H1 (cell line): ENCODE measurements at regions not wholly inside any gene's neighbourhood (a gene's known extent, or its start where the extent isn't known, plus 50 kb on each side); places are given as distances from the start of the nearest gene placed in this dataset.

Source experiments
- CTCF ChIA-PET: fragments of 300-600 bp; sonication (Branson Sonifier 250); formaldehyde crosslinking; loops from one replicate; lab custom pipeline; 2021; ENCODE audit not compliant: partially characterized antibody; lab: Charles Lee
- POLR2A ChIA-PET: fragments of 300-600 bp; sonication (Branson Sonifier 250); formaldehyde crosslinking; loops from one replicate; lab custom pipeline; 2021; ENCODE audit warnings: inconsistent platforms; ENCODE audit not compliant: partially characterized antibody; lab: Charles Lee
- DNase-seq, 2 experiments: peaks; one replicate each; pipeline versions ENCODE4 v3.0.0 to v3.0.0-alpha.2; 2010 to 2022; ENCODE audit warnings: low spot score in 2 of 2, low read depth in 1 of 2, mixed read lengths in 1 of 2
- FAIRE-seq: peaks from 2 replicates; lab custom pipeline; 2011; peaks lifted over from hg19 to GRCh38; lab: Jason Lieb, UNC
- H2AFZ ChIP-seq: 2 replicates; pipeline ENCODE4 v1.8.1; 2012; ENCODE audit warnings: low read length, inconsistent platforms
- H2AK5ac ChIP-seq: 2 replicates; pipeline ENCODE4 v1.6.1; 2013; ENCODE audit warnings: low read depth, low read length
- H2BK120ac ChIP-seq: replicated peaks from 2 replicates; pipeline ENCODE3; 2013; ENCODE audit warnings: low read depth, low read length, inconsistent platforms
- H2BK12ac ChIP-seq: 2 replicates; pipeline ENCODE4 v1.6.1; 2013; ENCODE audit warnings: low read depth, low read length
- H2BK15ac ChIP-seq: 2 replicates; pipeline ENCODE4 v1.6.1; 2013; ENCODE audit warnings: low read length
- H2BK20ac ChIP-seq: 2 replicates; pipeline ENCODE4 v1.6.1; 2013; ENCODE audit warnings: low read length
- H2BK5ac ChIP-seq: 2 replicates; pipeline ENCODE4 v1.6.1; 2013; ENCODE audit warnings: low read depth, low read length
- H3K14ac ChIP-seq: 2 replicates; pipeline ENCODE4 v1.6.1; 2013; ENCODE audit warnings: inconsistent platforms; ENCODE audit not compliant: insufficient read length
- H3K18ac ChIP-seq: 2 replicates; pipeline ENCODE4 v1.6.1; 2013; ENCODE audit warnings: low read length; ENCODE audit errors: extremely low read depth
- H3K23ac ChIP-seq: 2 replicates; pipeline ENCODE4 v1.6.1; 2013; ENCODE audit warnings: inconsistent platforms; ENCODE audit not compliant: insufficient read length
- H3K23me2 ChIP-seq: 2 replicates; pipeline ENCODE4 v1.6.1; 2013; ENCODE audit warnings: low read depth, low read length
- H3K27ac ChIP-seq: 2 replicates; pipeline ENCODE4 v1.6.1; 2011; ENCODE audit warnings: low read depth, low read length, inconsistent platforms
- H3K27me3 ChIP-seq, 4 experiments: replicated peaks in 1 of 4; 1 replicate in 1 of 4; 2 replicates in 3 of 4; pipeline versions ENCODE4 v1.6.1 to v1.8.1; 2011 to 2013; ENCODE audit warnings: low read length in 3 of 4, mild to moderate bottlenecking in 3 of 4, inconsistent platforms in 2 of 4, mixed read lengths in 2 of 4, moderate library complexity in 1 of 4; ENCODE audit not compliant: control insufficient read depth in 3 of 4, insufficient read depth in 3 of 4; ENCODE audit errors: extremely low read depth in 1 of 4
- H3K36me3 ChIP-seq, 4 experiments: 2 replicates each; pipeline versions ENCODE4 v1.6.1 to v1.8.1; 2011 to 2013; ENCODE audit warnings: mild to moderate bottlenecking in 4 of 4, low read length in 3 of 4, moderate library complexity in 2 of 4, control low read depth in 1 of 4, inconsistent platforms in 1 of 4; ENCODE audit not compliant: insufficient read depth in 4 of 4, control insufficient read depth in 2 of 4
- H3K4ac ChIP-seq: replicated peaks from 2 replicates; pipeline ENCODE3; 2013; ENCODE audit warnings: low read length, low read depth, mixed read lengths, inconsistent platforms; ENCODE audit not compliant: insufficient read length
- H3K4me1 ChIP-seq, 4 experiments: replicated peaks in 1 of 4; 1 replicate in 1 of 4; 2 replicates in 3 of 4; pipeline versions ENCODE4 v1.6.1 to v1.8.1; 2011 to 2013; ENCODE audit warnings: low read length in 3 of 4, inconsistent platforms in 2 of 4, mixed read lengths in 1 of 4; ENCODE audit not compliant: insufficient read depth in 4 of 4, control insufficient read depth in 3 of 4
- H3K4me2 ChIP-seq, 2 experiments: 2 replicates each; pipeline versions ENCODE4 v1.6.1 to v1.8.1; 2011 to 2013; ENCODE audit warnings: low read depth in 2 of 2, low read length in 2 of 2, control low read depth in 1 of 2, inconsistent platforms in 1 of 2, mild to moderate bottlenecking in 1 of 2; ENCODE audit not compliant: insufficient read depth in 1 of 2
- H3K4me3 ChIP-seq, 4 experiments: fragments of 200-600, 300-600 bp in 1 of 4; sonication (generic), shearing (Covaris generic), sonication (Bioruptor Twin) in 1 of 4; 2 replicates each; pipeline versions ENCODE4 v1.5.1 to v1.8.1; 2011 to 2016; ENCODE audit warnings: low read length in 4 of 4, low read depth in 3 of 4, control low read depth in 2 of 4, inconsistent platforms in 2 of 4, mild to moderate bottlenecking in 2 of 4, mixed read lengths in 1 of 4, moderate library complexity in 1 of 4; ENCODE audit not compliant: insufficient read depth in 2 of 4; ENCODE audit errors: extremely low read depth in 1 of 4
- H3K56ac ChIP-seq: replicated peaks from 2 replicates; pipeline ENCODE3; 2013; ENCODE audit warnings: low read depth, mild to moderate bottlenecking, mixed read lengths, low read length, inconsistent platforms; ENCODE audit not compliant: insufficient read length
- H3K79me1 ChIP-seq: 2 replicates; pipeline ENCODE4 v1.6.1; 2013; ENCODE audit warnings: low read depth, low read length, control low read depth
- H3K79me2 ChIP-seq, 2 experiments: 2 replicates each; pipeline versions ENCODE4 v1.6.1 to v1.8.1; 2012 to 2013; ENCODE audit warnings: low read length in 2 of 2, mild to moderate bottlenecking in 2 of 2, inconsistent platforms in 1 of 2; ENCODE audit not compliant: insufficient read depth in 2 of 2, control insufficient read depth in 1 of 2
- H3K9ac ChIP-seq, 4 experiments: replicated peaks in 1 of 4; 1 replicate in 1 of 4; 2 replicates in 3 of 4; pipeline versions ENCODE4 v1.6.1 to v1.8.1; 2011 to 2013; ENCODE audit warnings: low read depth in 3 of 4, low read length in 3 of 4, control low read depth in 2 of 4, mild to moderate bottlenecking in 2 of 4, moderate library complexity in 2 of 4, inconsistent platforms in 1 of 4; ENCODE audit errors: extremely low read depth in 1 of 4
- H3K9me3 ChIP-seq, 2 experiments: 2 replicates each; pipeline versions ENCODE4 v1.6.1 to v1.8.1; 2012 to 2013; ENCODE audit warnings: mild to moderate bottlenecking in 2 of 2, moderate library complexity in 2 of 2, control low read depth in 1 of 2, inconsistent platforms in 1 of 2, low read depth in 1 of 2, low read length in 1 of 2, mixed read lengths in 1 of 2; ENCODE audit not compliant: insufficient read depth in 2 of 2
- H4K20me1 ChIP-seq, 2 experiments: replicated peaks in 1 of 2; 2 replicates each; pipeline versions ENCODE3 to v1.8.1; 2011 to 2013; ENCODE audit warnings: inconsistent platforms in 2 of 2, low read length in 2 of 2, mild to moderate bottlenecking in 1 of 2; ENCODE audit not compliant: insufficient read depth in 2 of 2, control insufficient read depth in 1 of 2
- H4K5ac ChIP-seq: 2 replicates; pipeline ENCODE4 v1.6.1; 2013; ENCODE audit warnings: low read length, low read depth, mixed read lengths, inconsistent platforms; ENCODE audit not compliant: insufficient read length
- H4K8ac ChIP-seq: 2 replicates; pipeline ENCODE4 v1.8.0; 2013; ENCODE audit warnings: mild to moderate bottlenecking, moderate library complexity, low read length, inconsistent platforms; ENCODE audit not compliant: insufficient read depth; ENCODE audit errors: extremely low read depth
- H4K91ac ChIP-seq: replicated peaks from 2 replicates; pipeline ENCODE3; 2013; ENCODE audit warnings: low read length, mixed read lengths, inconsistent platforms; ENCODE audit not compliant: insufficient read length
- CEBPB ChIP-seq: IDR thresholded peaks from 2 replicates; pipeline ENCODE4 v1.6.1; 2012; ENCODE audit warnings: low read depth, low read length
- EGR1 ChIP-seq: IDR thresholded peaks from 2 replicates; pipeline ENCODE4 v1.6.1; 2011; ENCODE audit warnings: low read depth, low read length, borderline replicate concordance
- GTF2F1 ChIP-seq: IDR thresholded peaks from 2 replicates; pipeline ENCODE4 v1.6.1; 2012; ENCODE audit warnings: low read depth, low read length, improper control_type of control experiment, borderline replicate concordance
- HDAC2 ChIP-seq, 2 experiments: fragments of 300-600 bp in 1 of 2; sonication (generic) in 1 of 2; IDR thresholded peaks; 2 replicates each; pipeline ENCODE4 v1.6.1; 2011 to 2012; ENCODE audit warnings: low read depth in 2 of 2, low read length in 2 of 2, mild to moderate bottlenecking in 2 of 2, moderate library complexity in 2 of 2, borderline replicate concordance in 1 of 2, inconsistent platforms in 1 of 2
- KDM1A ChIP-seq: fragments of 200-600, 300-600 bp; sonication (generic); IDR thresholded peaks from 2 replicates; pipeline ENCODE4 v1.7.1; 2016; ENCODE audit warnings: mild to moderate bottlenecking, low read length, borderline replicate concordance
- SIRT6 ChIP-seq: IDR thresholded peaks from one replicate; pipeline ENCODE4 v1.7.1; 2012; ENCODE audit warnings: low read length, inconsistent platforms
- TAF1 ChIP-seq: IDR thresholded peaks from 2 replicates; pipeline ENCODE4 v1.6.1; 2011; ENCODE audit warnings: mild to moderate bottlenecking, low read depth, low read length
- TCF12 ChIP-seq: IDR thresholded peaks from 2 replicates; pipeline ENCODE4 v1.6.1; 2011; ENCODE audit warnings: low read depth, mild to moderate bottlenecking, low read length
- YY1 ChIP-seq: IDR thresholded peaks from 2 replicates; pipeline ENCODE4 v1.6.1; 2011; ENCODE audit warnings: low read depth, mild to moderate bottlenecking, low read length
- WGBS, 2 experiments: shearing (Covaris generic) in 1 of 2; methylation state at CpG; one replicate each; pipeline versions ENCODE4 v1.1.6 to v1.1.7; 2013 to 2015; ENCODE audit warnings: low lambda C conversion rate in 2 of 2, mixed read lengths in 2 of 2, inconsistent platforms in 1 of 2, low coverage in 1 of 2, missing lambda C conversion rate in 1 of 2; ENCODE audit not compliant: insufficient replicate concordance in 2 of 2, insufficient coverage in 1 of 2, insufficient read length in 1 of 2; ENCODE audit errors: extremely low coverage in 1 of 2, missing lambda C conversion rate in 1 of 2; 5-methylcytosine and 5-hydroxymethylcytosine counted together

DNA sequence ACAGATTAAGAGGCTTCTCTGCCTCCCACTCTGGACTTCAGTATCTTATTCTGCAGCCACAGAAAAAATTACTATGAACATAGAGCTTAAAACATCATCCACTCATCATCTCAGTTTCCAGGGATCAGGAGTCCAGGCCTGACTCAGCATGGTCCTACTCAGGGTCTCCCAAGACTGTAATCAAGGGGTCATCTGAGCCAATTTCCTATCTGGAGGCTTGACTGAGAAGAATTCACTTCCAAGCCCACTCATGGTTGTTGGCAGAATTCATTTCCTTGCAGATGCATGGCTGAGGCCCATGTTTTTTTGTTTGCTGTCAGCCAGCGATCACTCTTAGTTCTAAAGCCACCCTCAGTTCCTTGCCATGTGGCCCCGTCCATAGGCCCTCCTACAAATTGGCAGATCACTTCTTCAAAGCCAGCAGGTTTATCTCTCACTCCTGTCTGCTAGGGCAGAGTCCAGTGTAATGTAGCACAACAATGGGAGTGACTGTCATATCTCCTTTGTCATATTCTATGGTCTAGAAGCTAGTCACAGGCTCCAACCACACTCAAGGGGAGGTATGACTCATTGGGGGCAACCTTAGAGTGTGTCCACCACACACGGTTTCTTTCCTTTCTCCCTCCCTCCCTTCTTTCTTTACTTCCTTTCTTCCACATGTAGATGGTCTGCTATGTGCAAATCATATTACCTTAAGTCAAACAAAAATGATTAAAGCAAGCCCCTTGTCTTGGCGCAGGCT is 251.6 kb downstream of the QDPR start:
- no peaks in the 10 kb centered on the region for H3K79me1 ChIP-seq
- CTCF ChIA-PET = interaction anchor here (1.5 kb wide), 1 partner anchor 20 kb away, joined by 6 read pairs; no protein-coding TSS in a partner anchor
- FAIRE-seq (no peak), DNase-seq (no peak)
- no peak overlapping the region for H3K56ac ChIP-seq
- H4K20me1 ChIP-seq = no peaks in the 10 kb centered on the region
- H3K27me3 ChIP-seq = no peaks in the 10 kb centered on the region
- no peaks in the 10 kb centered on the region for H3K36me3 ChIP-seq
- no peak overlapping the region for H4K8ac ChIP-seq
- H3K9ac ChIP-seq = no peak overlapping the region
- no peak overlapping the region for H2BK15ac ChIP-seq
- H4K5ac ChIP-seq = no peak overlapping the region
- no peak overlapping the region for H4K91ac ChIP-seq
- H2BK20ac ChIP-seq = no peak overlapping the region
- 80% methylated on average over 4 of the region's 4 CpGs; no CpG with 5 or more reads in 1 of the 2 experiments for WGBS, 2 experiments
- no peak overlapping the region for H2AK5ac ChIP-seq
- no peak overlapping the region for H2BK120ac ChIP-seq
- no peaks in the 10 kb centered on the region for H3K23me2 ChIP-seq
- H3K9me3 ChIP-seq = no peaks in the 10 kb centered on the region
- no peak overlapping the region for H3K18ac ChIP-seq
- H2BK12ac ChIP-seq = no peak overlapping the region
- no peaks in the 10 kb centered on the region for H3K79me2 ChIP-seq
- no peaks in the 10 kb centered on the region for H3K4me1 ChIP-seq
- H3K27ac ChIP-seq = no peak overlapping the region
- no peak overlapping the region for H2BK5ac ChIP-seq
- POLR2A ChIA-PET = no interaction called here
- no peak for TF ChIP-seq TAF1
- no peak for TF ChIP-seq HDAC2 (IDR thresholded peaks at IDR 0.05; ENCODE audit: borderline replicate concordance in 1 of 2, low read depth in 2 of 2, low read length in 2 of 2)
- TF ChIP-seq TCF12 = no peak
- TF ChIP-seq CEBPB = no peak
- TF ChIP-seq EGR1 = no peak
- no peak for TF ChIP-seq SIRT6
- TF ChIP-seq KDM1A = no peak
- no peak for TF ChIP-seq GTF2F1
- TF ChIP-seq YY1 = no peak
- H3K23ac ChIP-seq = no peak overlapping the region
- no peak overlapping the region for H3K4ac ChIP-seq
- no peak overlapping the region for H3K14ac ChIP-seq
- H2AFZ ChIP-seq = no peak overlapping the region
- no peak overlapping the region for H3K4me2 ChIP-seq
- H3K4me3 ChIP-seq = no peak overlapping the region
